ENCODE measurements at regions not wholly inside any gene's neighbourhood (a gene's known extent, or its start where the extent isn't known, plus 50 kb on each side); places are given as distances from the start of the nearest gene placed in this dataset.

DNA sequence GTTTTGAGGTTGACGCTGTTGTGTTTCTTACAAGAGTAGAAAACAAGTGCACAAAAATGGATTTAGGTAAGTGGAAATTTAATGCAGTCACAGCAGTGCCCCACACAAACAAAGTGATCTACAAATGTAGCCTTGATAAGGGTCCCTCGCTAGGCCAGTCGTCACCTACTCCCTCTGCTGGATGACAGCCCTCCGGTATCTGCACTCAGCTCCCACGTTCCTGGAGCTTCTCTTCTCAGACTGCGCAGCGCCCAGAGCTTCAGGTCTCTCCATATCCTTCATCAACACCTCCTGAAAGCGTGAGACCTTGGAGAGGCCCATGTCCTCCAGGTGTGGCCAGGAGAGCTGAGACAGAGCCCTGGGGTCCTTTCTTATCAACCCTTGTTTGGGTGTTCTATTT is 58.3 kb upstream of the MAP3K4 start:
- TF ChIP-seq, protein P1, sequence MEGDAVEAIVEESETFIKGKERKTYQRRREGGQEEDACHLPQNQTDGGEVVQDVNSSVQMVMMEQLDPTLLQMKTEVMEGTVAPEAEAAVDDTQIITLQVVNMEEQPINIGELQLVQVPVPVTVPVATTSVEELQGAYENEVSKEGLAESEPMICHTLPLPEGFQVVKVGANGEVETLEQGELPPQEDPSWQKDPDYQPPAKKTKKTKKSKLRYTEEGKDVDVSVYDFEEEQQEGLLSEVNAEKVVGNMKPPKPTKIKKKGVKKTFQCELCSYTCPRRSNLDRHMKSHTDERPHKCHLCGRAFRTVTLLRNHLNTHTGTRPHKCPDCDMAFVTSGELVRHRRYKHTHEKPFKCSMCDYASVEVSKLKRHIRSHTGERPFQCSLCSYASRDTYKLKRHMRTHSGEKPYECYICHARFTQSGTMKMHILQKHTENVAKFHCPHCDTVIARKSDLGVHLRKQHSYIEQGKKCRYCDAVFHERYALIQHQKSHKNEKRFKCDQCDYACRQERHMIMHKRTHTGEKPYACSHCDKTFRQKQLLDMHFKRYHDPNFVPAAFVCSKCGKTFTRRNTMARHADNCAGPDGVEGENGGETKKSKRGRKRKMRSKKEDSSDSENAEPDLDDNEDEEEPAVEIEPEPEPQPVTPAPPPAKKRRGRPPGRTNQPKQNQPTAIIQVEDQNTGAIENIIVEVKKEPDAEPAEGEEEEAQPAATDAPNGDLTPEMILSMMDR (IDR thresholded peaks at IDR 0.05; ENCODE audit: low read depth, low read length) = no peak
- H3K4me3 ChIP-seq (ENCODE audit: low read depth, low read length) = no peak overlapping the region

DNA sequence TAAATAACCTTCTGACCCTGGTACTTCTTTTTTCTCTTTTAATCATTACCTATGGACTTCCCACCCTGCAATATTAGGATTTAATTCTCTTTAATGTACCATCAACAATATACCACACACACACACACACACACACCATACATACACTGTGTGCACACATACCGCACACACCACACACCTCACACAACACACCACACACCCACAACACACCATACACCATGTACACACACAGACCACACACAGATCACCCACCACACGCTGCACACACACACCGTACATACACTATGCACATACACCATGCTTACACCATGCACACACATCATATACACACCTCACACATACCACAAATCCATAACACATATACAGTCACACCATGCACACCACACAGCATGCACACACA is 57.4 kb upstream of the MAP3K4 start:
- no peak overlapping the region for H3K4me3 ChIP-seq (ENCODE audit: low read depth, low read length)
- TF ChIP-seq, protein P1 (IDR thresholded peaks at IDR 0.05; ENCODE audit: low read depth, low read length) = no peak

DNA sequence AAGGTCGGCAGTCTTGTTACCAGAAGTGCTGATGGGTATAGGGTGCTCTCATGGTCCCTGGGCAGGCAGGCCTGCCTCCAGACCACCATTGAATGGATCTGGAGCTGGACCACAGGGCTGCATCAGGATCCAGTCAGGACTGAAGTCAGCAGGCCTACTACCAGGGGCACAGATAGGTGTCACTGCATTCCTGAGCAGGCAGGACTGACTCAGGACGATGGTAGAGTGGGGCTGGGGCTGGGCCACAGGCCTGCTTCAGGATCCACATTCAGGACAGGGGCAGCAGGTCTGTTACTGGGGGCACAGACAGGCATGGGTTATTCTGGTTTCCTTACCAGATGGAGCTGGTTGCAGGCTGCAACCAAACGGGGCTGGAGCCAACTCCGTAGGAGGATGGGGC is 51.4 kb upstream of the MAP3K4 start:
- H3K4me3 ChIP-seq (ENCODE audit: low read depth, low read length) = no peak overlapping the region
- TF ChIP-seq, protein P1 (IDR thresholded peaks at IDR 0.05; ENCODE audit: low read depth, low read length) = no peak

All from WI38 (cell line).